OCI-LY3 (cell line): ENCODE measurements at regions not wholly inside any gene's neighbourhood (a gene's known extent, or its start where the extent isn't known, plus 50 kb on each side); places are given as distances from the start of the nearest gene placed in this dataset.

Source experiments
- EZH2phosphoT487 ChIP-seq: fragments of 200-600 bp; shearing (Covaris generic); IDR thresholded peaks from 2 replicates; pipeline ENCODE4 v1.6.1; 2018; ENCODE audit warnings: antibody characterized with exemption, mixed run types, low read depth
- TF ChIP-seq, protein P1 (sequence below): fragments of 200-600, 300-600 bp; sonication (generic); IDR thresholded peaks from 2 replicates; pipeline ENCODE4 v1.5.1; 2014; ENCODE audit warnings: antibody characterized with exemption, low read length, low read depth

DNA sequence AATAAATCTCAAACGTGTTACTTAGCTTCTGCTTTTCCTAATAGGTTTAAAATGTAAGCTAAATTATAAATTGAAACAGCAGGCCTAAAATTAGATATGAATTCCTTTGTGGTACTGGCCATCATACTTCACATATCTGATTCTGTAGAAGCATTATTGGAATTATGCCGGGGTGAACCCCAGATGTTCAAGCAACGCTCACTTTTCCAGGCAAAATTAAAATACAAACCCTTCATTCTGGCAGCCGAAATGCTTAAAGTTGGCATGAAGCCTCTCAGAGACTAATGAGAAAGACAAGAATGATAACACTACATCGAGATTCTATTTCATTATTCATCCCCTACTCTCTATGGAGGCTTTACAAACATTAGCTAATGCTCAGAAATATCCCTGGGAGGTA, 1352.7 kb upstream of the ADGRL2 start:
- TF ChIP-seq, protein P1, sequence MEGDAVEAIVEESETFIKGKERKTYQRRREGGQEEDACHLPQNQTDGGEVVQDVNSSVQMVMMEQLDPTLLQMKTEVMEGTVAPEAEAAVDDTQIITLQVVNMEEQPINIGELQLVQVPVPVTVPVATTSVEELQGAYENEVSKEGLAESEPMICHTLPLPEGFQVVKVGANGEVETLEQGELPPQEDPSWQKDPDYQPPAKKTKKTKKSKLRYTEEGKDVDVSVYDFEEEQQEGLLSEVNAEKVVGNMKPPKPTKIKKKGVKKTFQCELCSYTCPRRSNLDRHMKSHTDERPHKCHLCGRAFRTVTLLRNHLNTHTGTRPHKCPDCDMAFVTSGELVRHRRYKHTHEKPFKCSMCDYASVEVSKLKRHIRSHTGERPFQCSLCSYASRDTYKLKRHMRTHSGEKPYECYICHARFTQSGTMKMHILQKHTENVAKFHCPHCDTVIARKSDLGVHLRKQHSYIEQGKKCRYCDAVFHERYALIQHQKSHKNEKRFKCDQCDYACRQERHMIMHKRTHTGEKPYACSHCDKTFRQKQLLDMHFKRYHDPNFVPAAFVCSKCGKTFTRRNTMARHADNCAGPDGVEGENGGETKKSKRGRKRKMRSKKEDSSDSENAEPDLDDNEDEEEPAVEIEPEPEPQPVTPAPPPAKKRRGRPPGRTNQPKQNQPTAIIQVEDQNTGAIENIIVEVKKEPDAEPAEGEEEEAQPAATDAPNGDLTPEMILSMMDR, result no peak
- TF ChIP-seq EZH2phosphoT487, result no peak
